Keratinocyte (primary cell): ENCODE measurements at regions not wholly inside any gene's neighbourhood (a gene's known extent, or its start where the extent isn't known, plus 50 kb on each side); places are given as distances from the start of the nearest gene placed in this dataset.

Experiments used
- DNase-seq: peaks from one replicate; pipeline ENCODE4 v3.0.0-alpha.2; 2011; ENCODE audit warnings: low read depth, missing footprints, low spot score
- FAIRE-seq: peaks from 2 replicates; lab custom pipeline; 2011; peaks lifted over from hg19 to GRCh38; lab: Jason Lieb, UNC
- H2AFZ ChIP-seq: 2 replicates; pipeline ENCODE4 v1.6.0; 2012; ENCODE audit warnings: low read length, control low read depth, inconsistent platforms; ENCODE audit not compliant: control insufficient read depth
- H3K27ac ChIP-seq: 2 replicates; pipeline ENCODE4 v1.5.1; 2011; ENCODE audit warnings: low read length; ENCODE audit not compliant: control insufficient read depth, insufficient read depth
- H3K27me3 ChIP-seq: 3 replicates; pipeline ENCODE4 v1.6.0; 2011; ENCODE audit warnings: low read length; ENCODE audit not compliant: control insufficient read depth, insufficient read depth; ENCODE audit errors: extremely low read depth
- H3K36me3 ChIP-seq, 2 experiments: 2 replicates in 1 of 2; 3 replicates in 1 of 2; pipeline ENCODE4 v1.5.1; 2011; ENCODE audit warnings: low read length in 2 of 2, mild to moderate bottlenecking in 1 of 2; ENCODE audit not compliant: control insufficient read depth in 2 of 2, insufficient read depth in 2 of 2; ENCODE audit errors: extremely low read depth in 1 of 2
- H3K4me1 ChIP-seq: 3 replicates; pipeline ENCODE4 v1.5.1; 2011; ENCODE audit warnings: low read length; ENCODE audit not compliant: control insufficient read depth, insufficient read depth; ENCODE audit errors: extremely low read depth
- H3K4me2 ChIP-seq: 3 replicates; pipeline ENCODE4 v1.6.0; 2011; ENCODE audit warnings: low read depth, low read length; ENCODE audit not compliant: control insufficient read depth, insufficient read depth; ENCODE audit errors: extremely low read depth
- H3K4me3 ChIP-seq, 3 experiments: fragments of 200-600 bp in 1 of 3; sonication (generic) in 1 of 3; 2 replicates in 2 of 3; 3 replicates in 1 of 3; pipeline ENCODE4 v1.5.1; 2011 to 2016; ENCODE audit warnings: low read length in 3 of 3, mild to moderate bottlenecking in 3 of 3, control low read depth in 2 of 3, inconsistent platforms in 1 of 3, low read depth in 1 of 3, mixed read lengths in 1 of 3, mixed run types in 1 of 3, moderate library complexity in 1 of 3; ENCODE audit not compliant: control insufficient read depth in 2 of 3, insufficient read depth in 2 of 3; ENCODE audit errors: extremely low read depth in 1 of 3
- H3K79me2 ChIP-seq: 2 replicates; pipeline ENCODE4 v1.6.0; 2012; ENCODE audit warnings: low read length; ENCODE audit not compliant: control insufficient read depth, insufficient read depth
- H3K9ac ChIP-seq: 3 replicates; pipeline ENCODE4 v1.6.0; 2011; ENCODE audit warnings: low read length; ENCODE audit not compliant: control insufficient read depth, insufficient read depth; ENCODE audit errors: extremely low read depth
- H3K9me1 ChIP-seq: 3 replicates; pipeline ENCODE4 v1.6.0; 2011; ENCODE audit warnings: low read length; ENCODE audit not compliant: control insufficient read depth, insufficient read depth; ENCODE audit errors: extremely low read depth
- H3K9me3 ChIP-seq: 2 replicates; pipeline ENCODE4 v1.5.1; 2012; ENCODE audit warnings: low read depth, low read length; ENCODE audit not compliant: control insufficient read depth
- H4K20me1 ChIP-seq: 3 replicates; pipeline ENCODE4 v1.6.0; 2011; ENCODE audit warnings: low read length; ENCODE audit not compliant: control insufficient read depth, insufficient read depth; ENCODE audit errors: extremely low read depth
- CTCF ChIP-seq, 3 experiments: IDR thresholded peaks in 1 of 3; conservative IDR thresholded peaks in 1 of 3; optimal IDR thresholded peaks in 1 of 3; 2 replicates in 2 of 3; 3 replicates in 1 of 3; pipeline versions ENCODE3 to v1.5.1; 2011; ENCODE audit warnings: low read length in 3 of 3, mild to moderate bottlenecking in 3 of 3, moderate library complexity in 2 of 3, control low read depth in 1 of 3, inconsistent platforms in 1 of 3; ENCODE audit not compliant: insufficient read depth in 2 of 3; ENCODE audit errors: extremely low read depth in 1 of 3
- EZH2 ChIP-seq: IDR thresholded peaks from one replicate; pipeline ENCODE4 v1.6.1; 2012; ENCODE audit warnings: inconsistent platforms, mild to moderate bottlenecking, low read length, moderate library complexity
- dilution Hi-C: fragments of 300-500 bp; cut with MboI; formaldehyde crosslinking; loops from one replicate; pipeline ENCODE4 v1.7.0; 2020; ENCODE audit warnings: low sequenced_read_pairs; ENCODE audit not compliant: extremely low pct_ligation_motif_present

DNA sequence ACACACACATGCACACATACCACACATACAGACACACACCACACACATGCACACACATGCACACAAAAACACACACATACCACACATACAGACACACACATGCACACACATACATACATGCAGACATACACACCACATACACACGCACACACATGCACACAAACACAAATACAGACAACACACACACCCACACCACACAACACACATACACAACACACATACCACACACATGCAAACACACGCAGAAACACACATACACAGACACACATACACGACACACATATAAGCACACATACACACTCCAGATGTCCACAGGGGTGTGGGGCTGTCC is 60.1 kb upstream of the PPP2R2D start:
- Histone ChIP-seq H3K4me3 (no peak overlapping the region), H3K9ac (no peak overlapping the region), H3K9me1 (no peaks in the 10 kb centered on the region), H3K27ac (no peak overlapping the region), H3K4me2 (no peak overlapping the region), H3K36me3 (no peaks in the 10 kb centered on the region), H4K20me1 (no peaks in the 10 kb centered on the region), H3K79me2 (no peaks in the 10 kb centered on the region), H2AFZ (no peak overlapping the region), H3K9me3 (peaks cover 3% of the 10 kb centered on the region), H3K4me1 (no peaks in the 10 kb centered on the region), H3K27me3 (no peaks in the 10 kb centered on the region)
- TF ChIP-seq CTCF (optimal IDR thresholded peaks at IDR 0.05 in 1 of 3, IDR thresholded peaks at IDR 0.05 in 1 of 3, conservative IDR thresholded peaks at IDR 0.05 in 1 of 3; ENCODE audit: extremely low read depth in 1 of 3, insufficient read depth in 2 of 3, low read length in 3 of 3): no peak
- TF ChIP-seq EZH2: no peak
- FAIRE-seq (no peak), DNase-seq (no peak)
- dilution Hi-C loops: no loop called here

- Histone ChIP-seq H3K4me3 (no peak overlapping the region), H3K27ac (no peak overlapping the region), H3K9me1 (no peaks in the 10 kb centered on the region), H3K36me3 (no peaks in the 10 kb centered on the region), H3K4me2 (no peak overlapping the region), H4K20me1 (no peaks in the 10 kb centered on the region), H3K4me1 (no peaks in the 10 kb centered on the region), H3K79me2 (no peaks in the 10 kb centered on the region), H3K27me3 (no peaks in the 10 kb centered on the region), H3K9me3 (peaks cover 3% of the 10 kb centered on the region), H3K9ac (no peak overlapping the region), H2AFZ (no peak overlapping the region)
- dilution Hi-C loops: no loop called here
- TF ChIP-seq CTCF (optimal IDR thresholded peaks at IDR 0.05 in 1 of 3, IDR thresholded peaks at IDR 0.05 in 1 of 3, conservative IDR thresholded peaks at IDR 0.05 in 1 of 3; ENCODE audit: extremely low read depth in 1 of 3, insufficient read depth in 2 of 3, low read length in 3 of 3) (no peak), EZH2 (no peak)
- FAIRE-seq (no peak), DNase-seq (no peak)
Measured at GRCh38 chr10:131841131-131841660, 59.6 kb upstream of the PPP2R2D start.
